C4-2B (cell line): ENCODE measurements at regions not wholly inside any gene's neighbourhood (a gene's known extent, or its start where the extent isn't known, plus 50 kb on each side); places are given as distances from the start of the nearest gene placed in this dataset.
"Not testable (repeated sequence)": the region's sequence is repeated elsewhere in the genome, so short reads cannot be mapped to it uniquely, and the experiment has no call there.

Experiments
- ZFX ChIP-seq: fragments of 450-650 bp; IDR thresholded peaks from 2 replicates; pipeline ENCODE4 v1.6.1; 2017
- TF ChIP-seq, protein P1 (sequence below): fragments of 450-650 bp; conservative IDR thresholded peaks from 2 replicates; pipeline ENCODE4 v1.5.1; 2017; ENCODE audit warnings: mild to moderate bottlenecking

DNA sequence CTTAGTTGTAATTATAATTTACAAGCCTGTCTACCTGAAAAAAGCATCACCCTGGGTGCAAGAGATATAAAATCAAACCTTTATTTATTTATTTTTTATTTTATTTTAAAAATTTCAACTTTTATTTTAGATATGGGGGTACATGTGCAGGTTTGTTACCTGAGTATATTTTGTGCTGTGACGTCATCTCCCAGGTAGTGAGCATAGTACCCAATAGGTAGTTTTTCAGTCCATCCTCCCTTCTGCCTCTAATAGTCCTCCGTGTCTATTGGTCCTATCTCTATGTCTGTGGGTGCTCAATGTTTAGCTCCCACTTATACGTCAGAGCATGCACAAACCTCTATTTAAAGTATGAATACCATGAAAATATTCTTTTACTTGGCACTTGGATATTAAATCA is 1846.3 kb downstream of the KHDRBS2 start:
- TF ChIP-seq, protein P1, sequence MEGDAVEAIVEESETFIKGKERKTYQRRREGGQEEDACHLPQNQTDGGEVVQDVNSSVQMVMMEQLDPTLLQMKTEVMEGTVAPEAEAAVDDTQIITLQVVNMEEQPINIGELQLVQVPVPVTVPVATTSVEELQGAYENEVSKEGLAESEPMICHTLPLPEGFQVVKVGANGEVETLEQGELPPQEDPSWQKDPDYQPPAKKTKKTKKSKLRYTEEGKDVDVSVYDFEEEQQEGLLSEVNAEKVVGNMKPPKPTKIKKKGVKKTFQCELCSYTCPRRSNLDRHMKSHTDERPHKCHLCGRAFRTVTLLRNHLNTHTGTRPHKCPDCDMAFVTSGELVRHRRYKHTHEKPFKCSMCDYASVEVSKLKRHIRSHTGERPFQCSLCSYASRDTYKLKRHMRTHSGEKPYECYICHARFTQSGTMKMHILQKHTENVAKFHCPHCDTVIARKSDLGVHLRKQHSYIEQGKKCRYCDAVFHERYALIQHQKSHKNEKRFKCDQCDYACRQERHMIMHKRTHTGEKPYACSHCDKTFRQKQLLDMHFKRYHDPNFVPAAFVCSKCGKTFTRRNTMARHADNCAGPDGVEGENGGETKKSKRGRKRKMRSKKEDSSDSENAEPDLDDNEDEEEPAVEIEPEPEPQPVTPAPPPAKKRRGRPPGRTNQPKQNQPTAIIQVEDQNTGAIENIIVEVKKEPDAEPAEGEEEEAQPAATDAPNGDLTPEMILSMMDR = not testable (repeated sequence)
- TF ChIP-seq ZFX = not testable (repeated sequence)
